H9 (cell line): ENCODE measurements at regions not wholly inside any gene's neighbourhood (a gene's known extent, or its start where the extent isn't known, plus 50 kb on each side); places are given as distances from the start of the nearest gene placed in this dataset.
A peak's percentile ranks its signal among the peaks of the same experiment; 100 is the strongest.

Experiments
- DNase-seq: peaks from one replicate; pipeline ENCODE4 v3.0.0-alpha.2; 2017
- H2AFZ ChIP-seq: one replicate; pipeline ENCODE4 v1.6.1; 2013; ENCODE audit warnings: mild to moderate bottlenecking, low read length, control low read depth, moderate library complexity
- H2AK5ac ChIP-seq: 2 replicates; pipeline ENCODE4 v1.6.1; 2013; ENCODE audit warnings: low read length, control low read depth, mixed read lengths; ENCODE audit not compliant: insufficient read length
- H2BK120ac ChIP-seq: one replicate; pipeline ENCODE4 v1.6.1; 2013; ENCODE audit warnings: low read depth, mild to moderate bottlenecking, low read length, control low read depth, inconsistent platforms; ENCODE audit not compliant: poor library complexity, severe bottlenecking
- H2BK12ac ChIP-seq: 2 replicates; pipeline ENCODE4 v1.6.1; 2013; ENCODE audit warnings: low read length, control low read depth, mixed read lengths, low read depth; ENCODE audit not compliant: insufficient read length
- H2BK15ac ChIP-seq: 2 replicates; pipeline ENCODE4 v1.6.1; 2013; ENCODE audit warnings: low read depth, low read length, control low read depth
- H2BK20ac ChIP-seq: one replicate; pipeline ENCODE4 v1.6.1; 2013; ENCODE audit warnings: low read depth, mild to moderate bottlenecking, low read length, control low read depth, inconsistent platforms; ENCODE audit not compliant: poor library complexity, severe bottlenecking
- H2BK5ac ChIP-seq: 2 replicates; pipeline ENCODE4 v1.6.1; 2013; ENCODE audit warnings: low read length, control low read depth, mixed read lengths; ENCODE audit not compliant: insufficient read length
- H3K14ac ChIP-seq: 2 replicates; pipeline ENCODE4 v1.6.1; 2013; ENCODE audit warnings: low read length, control low read depth; ENCODE audit not compliant: insufficient read depth
- H3K18ac ChIP-seq: 2 replicates; pipeline ENCODE4 v1.6.1; 2013; ENCODE audit warnings: low read depth, mild to moderate bottlenecking, mixed read lengths, low read length, control low read depth; ENCODE audit not compliant: insufficient read length
- H3K23ac ChIP-seq: 2 replicates; pipeline ENCODE4 v1.6.1; 2013; ENCODE audit warnings: low read length, control low read depth, mixed read lengths, low read depth; ENCODE audit not compliant: insufficient read length
- H3K23me2 ChIP-seq: 2 replicates; pipeline ENCODE4 v1.6.1; 2013; ENCODE audit warnings: low read depth, mild to moderate bottlenecking, mixed read lengths, low read length, control low read depth; ENCODE audit not compliant: insufficient read length, poor library complexity, severe bottlenecking
- H3K27ac ChIP-seq: 2 replicates; pipeline ENCODE4 v1.5.1; 2013; ENCODE audit warnings: low read length, control low read depth, mixed read lengths, low read depth; ENCODE audit not compliant: insufficient read length
- H3K27me3 ChIP-seq: 2 replicates; pipeline ENCODE4 v1.6.1; 2013; ENCODE audit warnings: low read length, control low read depth, inconsistent platforms; ENCODE audit not compliant: insufficient read depth
- H3K4ac ChIP-seq: 2 replicates; pipeline ENCODE4 v1.6.1; 2013; ENCODE audit warnings: low read depth, mild to moderate bottlenecking, control low read depth, inconsistent platforms, low read length, moderate library complexity
- H3K4me1 ChIP-seq: 2 replicates; pipeline ENCODE4 v1.6.1; 2013; ENCODE audit warnings: low read length, control low read depth, inconsistent platforms; ENCODE audit not compliant: insufficient read depth
- H3K4me2 ChIP-seq: 2 replicates; pipeline ENCODE4 v1.6.1; 2013; ENCODE audit warnings: low read length, control low read depth, mixed read lengths; ENCODE audit not compliant: insufficient read length, insufficient read depth
- H3K56ac ChIP-seq: 2 replicates; pipeline ENCODE4 v1.6.1; 2013; ENCODE audit warnings: low read depth, mild to moderate bottlenecking, mixed read lengths, low read length, control low read depth; ENCODE audit not compliant: insufficient read length
- H3K79me1 ChIP-seq: 2 replicates; pipeline ENCODE4 v1.6.1; 2013; ENCODE audit warnings: low read depth, mild to moderate bottlenecking, moderate library complexity, low read length, control low read depth, inconsistent platforms; ENCODE audit not compliant: insufficient read depth, poor library complexity, severe bottlenecking
- H3K79me2 ChIP-seq: 2 replicates; pipeline ENCODE4 v1.6.1; 2013; ENCODE audit warnings: low read length, control low read depth, inconsistent platforms; ENCODE audit not compliant: insufficient read depth
- H3K9ac ChIP-seq: 2 replicates; pipeline ENCODE4 v1.6.1; 2013; ENCODE audit warnings: low read length, control low read depth, mixed read lengths; ENCODE audit not compliant: insufficient read length; ENCODE audit errors: extremely low read depth
- H3K9me3 ChIP-seq: one replicate; pipeline ENCODE4 v1.6.1; 2013; ENCODE audit warnings: low read depth, low read length, inconsistent platforms; ENCODE audit not compliant: control insufficient read depth
- H3T11ph ChIP-seq: one replicate; pipeline ENCODE4 v1.6.1; 2013; ENCODE audit warnings: mild to moderate bottlenecking, low read length, control low read depth, inconsistent platforms
- H4K20me1 ChIP-seq: one replicate; pipeline ENCODE4 v1.6.1; 2013; ENCODE audit not compliant: control insufficient read depth, insufficient read length, insufficient read depth
- H4K5ac ChIP-seq: 2 replicates; pipeline ENCODE4 v1.6.1; 2013; ENCODE audit warnings: low read depth, mild to moderate bottlenecking, mixed read lengths, low read length, control low read depth; ENCODE audit not compliant: insufficient read length
- H4K8ac ChIP-seq: replicated peaks from 2 replicates; pipeline ENCODE4 v1.6.1; 2013; ENCODE audit warnings: low read length, control low read depth, mixed read lengths, low read depth; ENCODE audit not compliant: insufficient read length
- H4K91ac ChIP-seq: 2 replicates; pipeline ENCODE4 v1.6.1; 2013; ENCODE audit warnings: low read depth, mild to moderate bottlenecking, moderate library complexity, mixed read lengths, low read length, control low read depth; ENCODE audit not compliant: insufficient read length
- H3K27ac Mint-ChIP-seq, 3 experiments: 2 replicates in 2 of 3; 3 replicates in 1 of 3; pipeline ENCODE4 v1.8.0; 2020 to 2021; ENCODE audit warnings: mixed read lengths in 3 of 3, mild to moderate bottlenecking in 1 of 3, moderate library complexity in 1 of 3
- H3K27me3 Mint-ChIP-seq: 2 replicates; pipeline ENCODE4 v1.8.0; 2021; ENCODE audit warnings: low read depth, mild to moderate bottlenecking, moderate library complexity, mixed read lengths
- H3K36me3 Mint-ChIP-seq, 3 experiments: 2 replicates in 2 of 3; 3 replicates in 1 of 3; pipeline ENCODE4 v1.8.0; 2020 to 2021; ENCODE audit warnings: low read depth in 3 of 3, mixed read lengths in 3 of 3; ENCODE audit not compliant: insufficient read depth in 1 of 3
- H3K4me1 Mint-ChIP-seq, 2 experiments: 2 replicates each; pipeline ENCODE4 v1.8.0; 2020; ENCODE audit warnings: mixed read lengths in 2 of 2
- H3K4me3 Mint-ChIP-seq, 2 experiments: 2 replicates in 1 of 2; 3 replicates in 1 of 2; pipeline ENCODE4 v1.8.0; 2020 to 2021; ENCODE audit warnings: mild to moderate bottlenecking in 2 of 2, mixed read lengths in 2 of 2, moderate library complexity in 1 of 2
- H3K9me3 Mint-ChIP-seq, 2 experiments: 2 replicates in 1 of 2; 3 replicates in 1 of 2; pipeline ENCODE4 v1.8.0; 2020; ENCODE audit warnings: mild to moderate bottlenecking in 2 of 2, mixed read lengths in 2 of 2, moderate library complexity in 1 of 2
- CTCF ChIP-seq: fragments of 200-600 bp; sonication (generic); conservative IDR thresholded peaks from 3 replicates; pipeline ENCODE4 v1.8.0; 2021; ENCODE audit warnings: antibody characterized with exemption, mild to moderate bottlenecking
- WGBS: extraction: QIAGEN DNeasy Blood & Tissue Kit; methylation state at CpG from one replicate; pipeline ENCODE4 v1.1.7; 2013; ENCODE audit warnings: missing lambda C conversion rate, low lambda C conversion rate, mixed read lengths; ENCODE audit not compliant: insufficient read length; ENCODE audit errors: extremely low coverage; 5-methylcytosine and 5-hydroxymethylcytosine counted together

- Histone ChIP-seq H2BK12ac (no peak overlapping the region), H4K91ac (no peak overlapping the region), H3K23ac (no peak overlapping the region), H3K79me1 (no peaks in the 10 kb centered on the region), H3K4me2 (no peak overlapping the region), H2BK5ac (no peak overlapping the region), H4K5ac (no peak overlapping the region), H3K14ac (no peak overlapping the region), H3K27me3 (no peaks in the 10 kb centered on the region), H3K56ac (no peak overlapping the region), H2BK15ac (no peak overlapping the region), H4K8ac (no peak overlapping the region), H2BK120ac (no peak overlapping the region), H3K4ac (no peak overlapping the region), H4K20me1 (no peaks in the 10 kb centered on the region), H2BK20ac (no peak overlapping the region), H3K18ac (no peak overlapping the region), H3T11ph (no peak overlapping the region), H3K79me2 (no peaks in the 10 kb centered on the region), H3K9me3 (no peaks in the 10 kb centered on the region), H2AK5ac (no peak overlapping the region), H3K9ac (no peak overlapping the region), H2AFZ (no peak overlapping the region), H3K27ac (no peak overlapping the region), H3K4me1 (peaks cover 2% of the 10 kb centered on the region; the same call in 1 of the 2 replicates), H3K23me2 (no peaks in the 10 kb centered on the region)
- TF ChIP-seq CTCF, result peak; percentile 74
- Mint-ChIP-seq H3K4me3 (no peak overlapping the region), H3K9me3 (no peaks in the 10 kb centered on the region), H3K27ac (peak overlapping the region in 1 of 3 experiments; percentile 62; a peak in 2 of 7 replicates), H3K36me3 (no peaks in the 10 kb centered on the region), H3K4me1 (peaks cover 14% of the 10 kb centered on the region in 2 experiments), H3K27me3 (no peaks in the 10 kb centered on the region)
- no peak for DNase-seq
- no CpG with 5 or more reads among the region's 10 CpGs for whole genome bisulfite sequencing
These were observed 302.5 kb upstream of the ATP11B start for GRCh38 chr3:182490596-182491491.
